M059J (cell line): ENCODE measurements at regions not wholly inside any gene's neighbourhood (a gene's known extent, or its start where the extent isn't known, plus 50 kb on each side); places are given as distances from the start of the nearest gene placed in this dataset.
"Not testable (repeated sequence)": the region's sequence is repeated elsewhere in the genome, so short reads cannot be mapped to it uniquely, and the experiment has no call there.

Source experiments
- DNase-seq: peaks from one replicate; pipeline ENCODE4 v3.0.0-alpha.2; 2012; ENCODE audit warnings: low read depth

- no peak for DNase-seq
Observed at GRCh38 chr4:164313853-164314252, 440.1 kb upstream of the SMIM31 start.

- no peak for DNase-seq
Observed at GRCh38 chr4:164318350-164318749, 435.6 kb upstream of the SMIM31 start.

- no peak for DNase-seq
Observed at GRCh38 chr4:164319688-164320087, 434.2 kb upstream of the SMIM31 start.

- DNase-seq, result no peak
Observed at GRCh38 chr4:164320847-164321246, 433.1 kb upstream of the SMIM31 start.

GRCh38 chr4:164326056-164326455 lies 427.9 kb upstream of the SMIM31 start:
- no peak for DNase-seq

GRCh38 chr4:164337219-164337944 lies 416.5 kb upstream of the SMIM31 start:
- DNase-seq, result no peak

- no peak for DNase-seq
Observed at GRCh38 chr4:164343472-164343976, 410.4 kb upstream of the SMIM31 start.

- peak; percentile 2 for DNase-seq
Observed at GRCh38 chr4:164345756-164346155, 408.2 kb upstream of the SMIM31 start.

GRCh38 chr4:164350061-164350460 lies 403.9 kb upstream of the SMIM31 start:
- DNase-seq, result no peak

GRCh38 chr4:164350716-164351115 lies 403.2 kb upstream of the SMIM31 start:
- DNase-seq, result not testable (repeated sequence)

- DNase-seq, result peak; percentile 37
Observed at GRCh38 chr4:164357957-164358356, 396.0 kb upstream of the SMIM31 start.

GRCh38 chr4:164358400-164358799 lies 395.5 kb upstream of the SMIM31 start:
- DNase-seq, result no peak

GRCh38 chr4:164359881-164360280 lies 394.1 kb upstream of the SMIM31 start:
- no peak for DNase-seq

GRCh38 chr4:164368894-164369293 lies 385.0 kb upstream of the SMIM31 start:
- DNase-seq, result no peak

GRCh38 chr4:164373021-164373420 lies 380.9 kb upstream of the SMIM31 start:
- no peak for DNase-seq

- DNase-seq, result no peak
Observed at GRCh38 chr4:164377277-164377676, 376.7 kb upstream of the SMIM31 start.

GRCh38 chr4:164378361-164378760 lies 375.6 kb upstream of the SMIM31 start:
- DNase-seq, result no peak

- DNase-seq, result no peak
Observed at GRCh38 chr4:164379694-164380093, 374.2 kb upstream of the SMIM31 start.

GRCh38 chr4:164381859-164382258 lies 372.1 kb upstream of the SMIM31 start:
- DNase-seq, result no peak

GRCh38 chr4:164383058-164383357 lies 370.9 kb upstream of the SMIM31 start:
- DNase-seq, result no peak

GRCh38 chr4:164383358-164384220 lies 370.3 kb upstream of the SMIM31 start:
- DNase-seq, result peak; percentile 52

GRCh38 chr4:164384416-164384815 lies 369.5 kb upstream of the SMIM31 start:
- no peak for DNase-seq

- DNase-seq, result no peak
Observed at GRCh38 chr4:164396439-164396838, 357.5 kb upstream of the SMIM31 start.
